Hematopoietic multipotent progenitor cell treated with erythropoietin and hydrocortisone succinate and interleukin-3 and kit ligand, for 8 days (in vitro differentiated cells): ENCODE measurements at regions not wholly inside any gene's neighbourhood (a gene's known extent, or its start where the extent isn't known, plus 50 kb on each side); places are given as distances from the start of the nearest gene placed in this dataset.
A peak's percentile ranks its signal among the peaks of the same experiment; 100 is the strongest.
"Not testable (repeated sequence)": the region's sequence is repeated elsewhere in the genome, so short reads cannot be mapped to it uniquely, and the experiment has no call there.

ENCODE experiments used
- DNase-seq: peaks from one replicate; pipeline ENCODE4 v3.0.0-alpha.2; 2015

DNA sequence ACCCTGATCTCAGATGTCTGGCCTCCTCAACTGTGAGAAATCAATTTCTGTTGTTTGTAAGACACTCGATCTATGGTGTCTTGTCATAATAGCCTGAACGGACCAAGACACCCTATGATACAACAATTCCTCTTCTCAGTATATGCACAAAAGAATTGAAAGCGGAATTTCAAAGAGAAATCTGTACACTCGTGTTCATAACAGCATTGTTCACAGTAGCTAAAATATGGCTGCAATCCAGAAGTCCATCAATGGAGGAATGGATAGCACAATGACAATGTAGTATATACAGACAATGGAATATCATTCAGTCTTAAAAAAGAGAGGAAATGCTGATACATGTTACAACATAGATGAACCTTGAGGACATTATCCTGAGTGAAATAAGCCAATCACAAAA is 354.6 kb downstream of the SFMBT2 start:
- no peak for DNase-seq

DNA sequence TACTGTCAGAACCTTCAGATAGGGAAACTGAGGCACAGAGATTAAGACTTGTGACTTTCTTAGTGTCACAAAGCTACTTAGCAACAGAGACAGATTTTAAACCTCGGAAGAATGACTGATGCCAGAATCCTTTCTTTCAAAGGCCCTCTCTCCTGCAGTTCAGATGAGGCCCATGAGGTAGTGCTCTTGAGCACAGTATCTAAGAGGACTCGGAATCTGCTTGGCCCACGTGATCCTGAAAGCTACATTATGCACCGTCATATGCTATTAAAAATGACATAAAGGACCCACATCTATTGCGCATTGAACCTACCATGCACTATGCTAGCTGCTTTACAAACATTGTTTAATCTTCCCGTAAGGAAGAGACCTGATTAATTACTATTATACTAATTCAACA is 355.9 kb downstream of the SFMBT2 start:
- peak; percentile 25 for DNase-seq

DNA sequence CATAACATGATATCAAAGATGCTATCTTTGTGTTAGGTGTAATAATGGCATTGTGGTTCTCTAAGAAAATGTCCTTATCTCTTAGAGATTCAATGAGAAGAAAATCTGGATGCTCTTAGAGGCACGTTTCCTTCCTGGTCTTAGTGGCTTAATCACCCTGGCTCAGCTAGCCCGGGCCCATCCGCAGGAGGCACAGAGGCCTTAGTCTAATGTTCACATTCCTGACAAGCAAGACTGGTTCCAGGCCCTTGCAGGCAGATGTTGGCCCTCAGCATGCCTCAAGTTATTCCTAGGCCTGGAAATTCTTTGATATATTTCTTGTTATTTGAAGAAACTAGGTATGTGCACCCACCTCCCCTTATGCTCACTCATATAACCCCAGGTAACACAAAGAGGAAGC is 357.6 kb downstream of the SFMBT2 start:
- DNase-seq, result no peak

DNA sequence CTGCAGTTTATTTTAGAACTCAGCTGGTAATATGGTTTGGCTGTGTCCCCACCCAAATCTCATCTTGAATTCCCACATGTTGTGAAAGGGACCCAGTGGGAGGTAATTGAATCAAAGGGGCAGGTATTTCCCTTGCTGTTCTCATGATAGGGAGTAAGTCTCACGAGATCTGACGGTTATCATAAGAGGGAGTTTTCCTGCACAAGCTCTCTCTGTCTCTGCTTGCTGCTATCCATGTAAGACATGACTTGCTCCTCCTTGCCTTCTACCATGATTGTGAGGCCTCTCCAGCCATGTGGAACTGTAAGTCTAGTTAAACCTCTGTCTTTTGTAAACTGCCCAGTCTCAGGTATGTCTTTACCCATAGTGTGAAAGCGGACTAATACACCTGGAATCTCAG is 360.8 kb downstream of the SFMBT2 start:
- not testable (repeated sequence) for DNase-seq

DNA sequence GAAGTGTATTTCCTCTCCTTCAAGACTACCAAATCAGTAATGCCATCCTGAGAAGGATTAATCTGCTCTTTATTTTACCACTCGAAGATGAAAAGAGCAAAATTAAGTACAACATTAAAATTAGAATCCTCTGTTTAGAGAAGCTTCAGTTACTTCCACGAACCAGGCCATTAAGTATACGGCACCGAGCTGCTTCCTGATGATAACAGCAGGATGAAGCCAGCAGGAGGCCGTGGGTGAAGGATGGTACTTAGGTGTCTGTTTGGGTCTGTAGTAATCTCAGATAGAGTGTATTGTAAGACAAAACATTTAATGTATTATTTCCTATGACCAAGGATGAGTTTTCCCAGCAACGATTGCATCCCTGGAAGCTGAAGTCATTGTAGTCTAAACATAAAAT is 362.8 kb downstream of the SFMBT2 start:
- DNase-seq, result peak; percentile 25

DNA sequence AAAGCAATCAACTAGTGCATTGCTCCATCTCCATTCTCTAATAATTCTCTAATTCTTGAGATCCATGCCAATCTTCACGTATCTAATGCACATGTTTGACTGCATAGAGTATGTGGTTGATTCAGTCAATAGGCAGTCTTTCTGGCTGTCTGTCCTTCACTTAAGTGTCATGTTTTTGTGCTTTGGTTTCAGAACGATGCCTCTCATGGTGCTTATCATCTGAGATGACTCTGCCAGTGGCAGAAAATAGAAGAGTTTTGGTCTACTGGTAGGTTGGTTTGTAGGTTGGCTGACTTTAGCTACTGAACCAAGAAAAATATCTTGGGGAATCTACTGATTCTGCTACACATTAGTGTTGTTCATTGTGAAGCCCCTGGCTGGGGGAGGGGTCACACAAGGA is 364.2 kb downstream of the SFMBT2 start:
- no peak for DNase-seq

DNA sequence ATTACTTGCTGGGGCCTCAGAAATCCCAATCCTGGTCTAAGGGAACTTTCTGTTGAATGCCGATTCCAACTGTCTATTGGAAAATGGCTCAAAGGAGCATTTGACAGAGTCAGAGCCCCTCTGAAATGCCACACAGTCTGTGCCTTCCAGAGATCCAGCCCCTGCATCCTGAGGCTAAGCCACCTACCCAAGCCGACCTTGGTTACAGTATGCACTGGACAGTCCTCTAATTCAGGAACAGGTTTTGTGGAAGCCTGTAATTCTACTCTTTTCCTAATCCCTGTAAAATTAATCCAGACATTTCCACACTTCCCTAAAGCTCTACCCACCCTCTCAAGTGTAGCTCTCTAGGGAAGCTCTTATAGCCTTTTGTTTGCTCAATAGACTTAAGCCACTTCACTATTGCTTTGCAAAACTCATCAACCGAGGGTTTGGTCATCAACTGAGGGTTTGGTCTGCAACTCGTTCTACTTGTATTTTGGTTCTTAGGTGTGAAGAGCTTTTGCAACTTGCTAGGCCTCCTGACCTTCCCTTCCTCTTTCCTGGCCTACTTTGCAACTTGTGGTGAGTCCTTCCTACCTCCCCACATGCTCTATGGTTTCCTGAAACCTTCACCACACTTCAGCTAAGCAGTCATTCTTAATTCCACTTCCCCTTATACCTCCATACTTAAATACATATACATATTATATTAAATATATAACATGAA is 364.8 kb downstream of the SFMBT2 start:
- DNase-seq, result peak; percentile 53

DNA sequence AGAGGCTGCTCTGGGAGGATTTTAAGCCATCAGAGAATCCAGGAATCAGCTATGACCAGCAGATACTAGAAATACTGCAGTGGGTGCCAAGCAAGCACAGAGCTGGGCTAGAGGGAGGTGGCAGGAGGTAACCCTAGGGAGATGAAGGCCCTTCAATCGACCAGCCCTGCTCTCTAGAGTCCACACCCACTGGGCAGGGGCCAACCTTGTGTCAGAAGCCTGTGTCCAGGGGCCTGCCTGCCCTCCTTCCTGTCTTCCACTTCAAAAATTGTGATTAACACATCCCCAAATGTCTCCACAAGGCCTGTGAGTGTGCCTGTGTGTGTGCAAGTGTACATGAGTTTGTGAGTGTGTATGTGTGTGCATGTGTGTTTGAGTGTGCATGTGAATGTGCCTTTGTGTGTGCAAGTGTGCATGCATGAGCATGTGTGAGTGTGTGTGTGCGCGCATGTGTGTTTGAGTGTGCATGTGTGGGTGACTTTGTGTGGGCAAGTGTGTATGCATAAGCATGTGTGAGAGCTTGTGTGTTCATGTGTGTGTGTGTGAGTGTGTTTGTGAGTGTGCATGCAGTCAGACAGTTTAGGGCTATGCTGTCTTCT is 367.7 kb downstream of the SFMBT2 start:
- no peak for DNase-seq

DNA sequence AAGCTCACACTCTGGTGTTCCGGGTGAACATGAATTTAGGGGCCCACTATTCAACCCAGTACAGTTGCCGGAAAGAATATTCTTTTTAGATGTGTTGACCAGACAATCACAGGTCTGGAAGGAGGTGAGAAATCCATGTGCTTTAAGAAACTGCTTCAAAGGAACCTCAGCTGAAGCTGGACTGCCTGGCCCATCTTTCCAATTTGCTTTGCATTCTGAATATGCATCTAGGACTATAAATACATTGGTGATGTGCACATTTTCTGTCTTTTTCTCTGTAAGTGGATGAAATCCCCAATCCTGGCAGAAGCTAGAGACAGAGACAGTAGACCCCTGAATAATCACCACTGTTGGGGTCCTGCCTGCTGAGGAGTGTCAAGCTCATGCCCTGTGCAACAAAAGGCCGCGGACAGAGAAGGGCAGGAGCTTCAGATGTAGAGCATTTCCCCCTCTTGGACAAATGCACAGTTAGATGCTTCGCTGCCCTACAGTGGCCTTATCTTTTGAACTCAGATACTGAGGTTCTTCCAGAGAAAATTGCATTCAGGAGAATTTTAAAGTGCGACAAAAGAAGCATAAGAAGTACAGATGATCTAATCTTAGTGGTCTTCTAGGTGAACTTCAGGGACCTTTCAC is 368.3 kb downstream of the SFMBT2 start:
- DNase-seq, result no peak

DNA sequence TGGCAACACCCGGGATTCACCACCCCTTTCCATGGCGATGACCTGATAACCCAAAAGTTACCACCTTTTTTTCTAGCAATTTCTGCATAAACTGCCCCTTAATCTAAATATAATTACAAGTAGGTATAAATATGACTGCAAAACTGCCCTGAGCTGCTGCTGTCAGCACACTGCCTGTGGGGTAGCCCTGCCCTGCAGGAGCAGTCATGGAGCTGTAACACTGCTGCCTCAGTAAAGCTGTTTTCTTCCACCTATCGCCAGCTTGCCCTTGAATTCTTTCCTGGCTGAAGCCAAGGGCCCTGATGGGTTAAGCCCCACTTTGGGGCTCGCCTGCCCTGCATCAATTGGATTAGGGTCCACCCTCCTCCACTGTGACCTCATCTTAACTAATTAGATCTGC is 368.8 kb downstream of the SFMBT2 start:
- DNase-seq, result no peak

DNA sequence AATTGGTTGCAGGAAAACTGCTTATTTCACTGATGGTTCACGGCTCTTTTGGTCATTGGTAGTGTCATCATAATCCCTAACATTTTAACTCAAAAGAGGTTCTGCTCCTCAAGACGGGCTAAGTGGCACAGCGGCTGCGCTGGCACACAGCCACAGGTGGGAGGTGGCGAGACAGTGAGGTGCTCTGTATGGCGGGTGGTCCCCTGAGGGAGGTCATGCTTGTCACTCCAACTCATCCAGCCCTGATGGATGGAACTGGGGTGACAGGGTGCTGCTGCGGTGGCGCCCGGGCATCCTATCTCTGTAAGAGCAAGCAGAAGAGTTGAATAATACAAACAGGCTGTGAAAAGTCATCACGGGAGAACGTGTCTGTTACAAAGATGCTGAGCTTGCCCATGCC is 370.2 kb downstream of the SFMBT2 start:
- DNase-seq, result no peak

DNA sequence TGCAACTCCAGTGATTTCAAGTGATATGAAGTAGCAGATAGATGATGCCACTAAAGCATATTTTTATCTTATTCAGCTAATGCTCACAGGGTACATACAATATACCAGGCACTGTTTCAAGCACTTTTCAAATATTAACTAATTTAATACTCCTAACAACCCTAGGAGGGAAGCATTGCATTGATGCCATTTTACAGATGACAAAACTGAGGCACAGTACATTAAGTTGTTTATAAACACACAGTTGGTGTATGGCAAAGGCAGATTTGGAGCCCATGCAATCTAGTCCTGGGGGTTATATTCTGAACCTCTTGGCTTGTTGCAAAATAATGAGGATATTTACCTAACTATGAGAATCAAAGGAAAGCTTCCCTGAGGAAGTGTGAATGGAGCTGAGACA is 371.0 kb downstream of the SFMBT2 start:
- no peak for DNase-seq

DNA sequence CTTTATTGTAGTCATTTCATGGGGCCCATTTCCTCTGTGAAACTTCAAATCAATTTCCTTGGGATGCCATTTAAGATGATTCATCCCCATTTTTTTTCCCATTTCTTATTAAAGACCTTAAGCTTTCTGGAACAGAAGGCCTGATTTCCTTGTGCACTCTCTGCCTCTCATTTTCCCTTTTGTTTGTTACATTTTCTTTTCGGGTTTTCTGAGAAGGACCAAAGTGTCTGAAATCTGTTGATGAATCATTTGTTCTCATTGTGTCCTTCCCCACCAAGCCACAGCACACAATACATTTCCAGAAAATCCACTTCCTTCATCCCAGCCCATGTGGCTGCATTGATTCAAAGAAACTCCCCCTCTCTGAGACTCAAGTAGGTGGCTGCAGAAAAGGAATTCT is 372.4 kb downstream of the SFMBT2 start:
- no peak for DNase-seq

DNA sequence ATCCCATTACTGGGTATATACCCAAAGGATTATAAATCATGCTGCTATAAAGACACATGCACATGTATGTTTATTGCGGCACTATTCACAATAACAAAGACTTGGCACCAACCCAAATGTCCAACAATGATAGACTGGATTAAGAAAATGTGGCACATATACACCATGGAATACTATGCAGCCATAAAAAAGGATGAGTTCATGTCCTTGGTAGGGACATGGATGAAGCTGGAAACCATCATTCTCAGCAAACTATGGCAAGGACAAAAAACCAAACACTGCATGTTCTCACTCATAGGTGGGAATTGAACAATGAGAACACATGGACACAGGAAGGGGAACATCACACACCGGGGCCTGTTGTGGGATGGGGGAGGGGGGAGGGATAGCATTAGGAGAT is 373.4 kb downstream of the SFMBT2 start:
- not testable (repeated sequence) for DNase-seq

DNA sequence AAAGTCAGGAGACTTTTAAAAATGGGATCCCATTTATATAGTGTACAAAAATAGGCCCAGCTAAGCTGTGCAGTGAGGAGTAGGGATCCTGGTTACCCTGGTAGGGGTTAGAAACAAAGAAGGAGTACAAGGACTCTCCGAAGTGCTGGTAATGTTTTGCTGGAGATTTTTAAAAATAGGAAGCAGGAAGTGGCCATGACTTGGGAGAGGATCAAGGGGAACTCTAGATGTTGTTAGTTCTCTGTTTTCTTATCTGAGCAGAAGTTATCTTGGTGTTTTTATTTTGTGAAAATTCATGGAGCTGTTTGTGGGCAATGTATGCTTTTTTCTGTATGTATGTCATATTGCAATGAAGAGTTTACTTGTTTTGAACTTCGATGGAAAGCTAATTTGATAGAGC is 373.9 kb downstream of the SFMBT2 start:
- DNase-seq, result no peak

DNA sequence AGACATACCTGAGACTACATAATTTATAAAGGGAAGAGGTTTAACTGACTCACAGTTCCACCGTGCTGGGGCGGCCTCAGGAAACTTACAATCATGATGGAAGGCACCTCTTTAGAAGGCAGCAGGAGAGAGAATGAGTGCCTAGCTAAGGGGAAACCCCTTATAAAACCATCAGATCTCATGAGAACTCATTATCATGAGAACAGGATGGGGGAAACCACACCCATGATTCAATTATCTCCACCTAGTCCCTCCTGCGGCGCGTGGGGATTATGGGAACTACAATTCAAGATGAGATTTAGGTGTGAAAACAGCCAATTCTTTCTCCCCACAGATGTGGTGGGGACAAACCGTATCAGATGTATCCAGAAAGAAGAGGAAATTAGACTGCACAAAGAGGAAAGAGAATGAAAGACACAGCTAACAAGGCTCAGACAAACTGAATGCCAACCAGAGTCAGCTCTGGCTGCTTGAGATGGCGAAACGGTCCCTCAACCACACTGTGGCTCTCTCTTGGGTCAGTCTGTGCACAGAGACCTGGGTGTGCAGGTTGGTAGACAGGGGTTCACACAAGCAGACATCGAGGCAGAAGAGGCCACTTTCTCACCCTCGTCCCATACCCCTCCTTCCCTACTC is 375.6 kb downstream of the SFMBT2 start:
- DNase-seq, result peak; percentile 37

DNA sequence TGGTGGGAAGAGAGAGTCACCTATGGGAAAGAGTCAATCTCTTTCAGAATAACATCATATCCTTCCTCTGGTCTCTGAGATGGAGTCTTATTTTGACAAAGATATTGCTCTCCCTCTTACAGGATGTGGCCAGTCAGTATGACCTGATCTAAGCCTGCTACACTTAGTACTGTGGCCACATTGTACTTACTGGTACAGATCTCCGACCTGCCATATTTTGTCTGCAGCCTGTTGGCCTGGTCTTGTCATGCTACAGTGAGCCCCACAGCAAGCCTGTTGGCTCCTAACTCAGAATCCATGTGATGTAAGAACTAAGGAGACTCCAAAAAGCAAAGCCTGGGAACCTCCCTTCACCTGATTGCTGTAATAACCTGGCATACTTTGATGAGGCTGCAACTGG is 377.8 kb downstream of the SFMBT2 start:
- DNase-seq, result no peak

DNA sequence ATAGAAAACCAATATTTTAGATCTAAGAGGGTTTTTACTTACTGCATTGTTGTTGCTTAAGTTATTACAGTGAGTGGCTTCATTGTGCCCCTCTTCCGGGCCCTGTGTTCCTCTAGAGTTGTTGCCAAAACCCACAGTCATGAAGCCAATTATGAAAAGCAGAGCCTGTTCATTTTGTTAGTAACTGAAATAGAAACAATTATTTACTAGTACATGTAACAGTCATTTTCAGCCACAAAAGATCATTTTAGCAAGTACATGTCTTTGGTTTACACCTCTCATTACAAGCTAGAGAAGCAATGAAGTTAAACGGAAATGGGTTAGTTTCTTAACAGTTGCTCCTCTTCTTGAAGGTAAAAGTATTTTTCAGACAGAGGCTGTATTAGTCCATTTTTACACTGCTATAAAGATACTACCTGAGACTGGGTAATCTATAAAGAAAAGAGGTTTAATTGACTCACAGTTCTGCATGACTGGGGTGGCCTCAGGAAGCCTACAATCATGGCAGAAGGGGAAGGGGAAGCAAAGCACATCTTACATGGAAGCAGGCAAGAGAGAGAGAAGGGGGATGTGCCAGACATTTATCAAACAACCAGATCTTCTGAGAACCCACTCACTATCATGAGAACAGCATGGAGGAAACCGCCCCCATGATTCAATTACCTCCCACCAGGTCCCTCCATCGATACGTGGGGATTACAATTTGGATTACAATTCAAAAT is 380.5 kb downstream of the SFMBT2 start:
- no peak for DNase-seq

DNA sequence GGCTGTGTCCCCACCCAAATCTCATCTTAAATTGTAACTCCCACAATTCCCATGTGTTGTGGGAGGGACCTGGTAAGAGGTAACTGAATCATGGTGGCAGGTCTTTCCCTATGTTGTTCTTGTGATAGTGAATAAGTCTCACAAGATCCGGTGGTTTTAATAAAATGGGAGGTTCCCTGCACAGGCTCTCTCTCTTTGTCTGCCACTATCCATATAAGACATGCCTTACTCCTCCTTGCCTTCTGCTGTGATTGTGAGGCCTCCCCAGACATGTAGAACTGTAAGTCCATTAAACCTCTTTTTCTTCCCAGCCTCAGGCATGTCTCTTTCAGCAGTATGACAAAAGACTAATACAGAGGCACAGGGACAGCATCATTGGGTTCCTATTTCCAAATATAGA is 381.2 kb downstream of the SFMBT2 start:
- DNase-seq, result no peak

DNA sequence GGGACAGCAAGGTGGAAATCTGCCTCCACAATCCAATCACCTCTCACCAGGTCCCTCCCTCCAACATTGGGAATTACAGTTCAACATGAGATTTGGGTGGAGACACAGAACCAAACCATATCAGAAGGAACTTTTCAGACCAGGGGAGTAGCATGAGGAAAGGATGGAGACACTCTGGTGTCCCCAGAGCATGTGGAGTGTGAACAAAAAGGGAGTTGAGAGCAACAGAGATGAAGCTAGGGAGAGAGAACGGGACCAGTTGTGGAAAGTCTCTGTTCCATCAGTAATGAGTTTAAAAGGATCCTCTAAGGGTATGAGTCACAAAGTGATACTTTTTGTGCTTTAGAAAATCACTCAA is 382.0 kb downstream of the SFMBT2 start:
- DNase-seq, result no peak

DNA sequence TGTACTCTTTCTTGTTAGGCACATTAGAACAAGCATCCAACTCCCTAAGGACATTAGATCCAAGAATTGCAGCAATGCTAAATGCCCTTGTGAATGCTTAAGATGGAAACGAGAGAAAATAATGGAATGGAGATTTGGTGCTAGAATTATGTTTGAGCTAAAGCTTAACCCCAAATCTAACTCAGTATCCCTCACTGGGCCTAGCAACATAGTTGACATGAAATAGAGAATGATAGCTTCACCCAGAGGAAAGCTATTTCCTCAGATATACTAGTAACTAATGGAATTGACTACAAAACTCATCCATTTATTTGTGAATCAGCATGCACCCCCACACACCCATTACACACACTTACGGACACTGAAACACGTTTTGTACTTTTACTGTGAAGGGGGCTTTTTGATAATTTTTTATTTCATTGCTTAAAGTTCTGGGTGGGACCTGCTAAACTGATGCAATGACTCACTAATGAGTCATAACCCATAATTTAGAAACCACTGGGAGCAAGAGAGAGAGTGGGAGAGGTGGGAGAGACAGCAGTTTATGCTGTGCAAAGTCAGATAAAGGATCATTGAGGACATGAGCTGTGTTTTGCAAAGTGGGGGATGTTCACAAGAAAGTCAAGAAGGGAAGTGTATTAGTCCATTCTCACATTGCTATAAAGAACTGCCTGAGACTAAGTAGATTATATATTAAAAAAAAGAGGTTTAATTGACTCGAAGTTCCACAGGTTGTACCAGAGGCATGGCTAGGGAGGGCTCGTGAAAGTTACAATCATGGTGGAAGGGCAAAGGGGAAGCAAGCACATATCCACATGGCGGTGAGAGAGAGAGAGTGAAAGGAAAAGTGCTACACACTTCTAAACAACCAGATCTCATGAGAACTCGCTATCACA is 382.7 kb downstream of the SFMBT2 start:
- peak; percentile 91 for DNase-seq

DNA sequence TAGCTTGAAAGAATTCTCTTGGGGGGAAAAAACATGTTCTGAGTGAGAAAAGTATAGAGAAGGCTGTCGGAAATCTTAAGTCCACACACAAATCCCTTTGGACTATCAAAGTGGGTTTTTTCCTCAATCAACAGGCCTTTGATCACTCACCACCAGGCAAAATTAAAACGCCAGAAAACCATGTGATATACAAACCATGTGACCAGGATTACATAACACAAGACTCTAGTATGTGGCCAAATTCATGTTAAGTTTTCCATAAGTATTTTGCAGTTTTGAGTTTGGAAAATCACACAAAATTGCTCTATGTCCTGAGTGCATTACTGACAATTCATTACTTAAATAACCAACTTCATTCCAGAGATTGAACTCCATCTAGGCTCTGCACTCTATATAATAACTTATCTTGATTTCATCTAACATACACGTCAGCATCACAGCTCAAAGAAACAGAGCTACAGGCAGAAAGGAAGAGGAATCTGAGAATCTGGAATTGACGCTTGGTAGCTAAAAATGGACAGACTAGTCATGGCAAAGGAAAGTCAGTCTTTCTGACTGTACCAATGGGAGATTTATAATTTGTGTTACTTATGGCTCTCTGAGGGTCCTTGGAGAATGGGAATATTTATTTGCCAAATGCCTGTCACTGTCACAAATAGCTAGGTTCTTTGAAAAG is 383.5 kb downstream of the SFMBT2 start:
- DNase-seq, result peak; percentile 20
